SJSA1 (cell line): ENCODE measurements at regions not wholly inside any gene's neighbourhood (a gene's known extent, or its start where the extent isn't known, plus 50 kb on each side); places are given as distances from the start of the nearest gene placed in this dataset.
A peak's percentile ranks its signal among the peaks of the same experiment; 100 is the strongest.

Source experiments
- DNase-seq, 2 experiments: peaks; one replicate each; pipeline ENCODE4 v3.0.0-alpha.2; 2015 to 2020; ENCODE audit warnings: low spot score in 2 of 2, low read depth in 1 of 2
- H3K27ac ChIP-seq: fragments of 250-450 bp; sonication (Bioruptor Pico); 2 replicates; pipeline ENCODE4 v1.5.1; 2020; ENCODE audit warnings: mild to moderate bottlenecking, moderate library complexity
- H3K27me3 ChIP-seq: fragments of 250-450 bp; sonication (Bioruptor Pico); replicated peaks from 2 replicates; pipeline ENCODE4 v1.5.1; 2020; ENCODE audit warnings: mild to moderate bottlenecking, moderate library complexity
- H3K36me3 ChIP-seq: fragments of 250-450 bp; sonication (Bioruptor Pico); 2 replicates; pipeline ENCODE4 v1.5.1; 2020; ENCODE audit warnings: mild to moderate bottlenecking
- H3K4me1 ChIP-seq: fragments of 250-450 bp; sonication (Bioruptor Pico); replicated peaks from 2 replicates; pipeline ENCODE4 v1.6.1; 2021; ENCODE audit warnings: mild to moderate bottlenecking
- H3K4me3 ChIP-seq: fragments of 250-450 bp; sonication (Bioruptor Pico); 2 replicates; pipeline ENCODE4 v1.5.1; 2020; ENCODE audit warnings: mild to moderate bottlenecking
- H3K9me3 ChIP-seq: fragments of 250-450 bp; sonication (Bioruptor Pico); replicated peaks from 2 replicates; pipeline ENCODE4 v1.5.1; 2020; ENCODE audit warnings: mild to moderate bottlenecking

- peak in 1 of 2 experiments; percentile 32 for DNase-seq
- no peaks in the 10 kb centered on the region for H3K27me3 ChIP-seq
- H3K4me1 ChIP-seq: no peaks in the 10 kb centered on the region
- H3K4me3 ChIP-seq: no peak overlapping the region
- no peaks in the 10 kb centered on the region for H3K9me3 ChIP-seq
- no peaks in the 10 kb centered on the region for H3K36me3 ChIP-seq
- H3K27ac ChIP-seq: no peak overlapping the region
These were observed 152.8 kb downstream of the ZNF248 start for GRCh38 chr10:37704566-37704965.

- H3K36me3 ChIP-seq: no peaks in the 10 kb centered on the region
- DNase-seq: no peak
- no peaks in the 10 kb centered on the region for H3K27me3 ChIP-seq
- no peak overlapping the region for H3K4me3 ChIP-seq
- H3K27ac ChIP-seq: no peak overlapping the region
- no peaks in the 10 kb centered on the region for H3K9me3 ChIP-seq
- no peaks in the 10 kb centered on the region for H3K4me1 ChIP-seq
These were observed 153.5 kb downstream of the ZNF248 start for GRCh38 chr10:37703833-37704382.

GRCh38 chr10:37703114-37703513, 154.3 kb downstream of the ZNF248 start:
- Histone ChIP-seq H3K9me3 (no peaks in the 10 kb centered on the region), H3K27me3 (no peaks in the 10 kb centered on the region), H3K36me3 (no peaks in the 10 kb centered on the region), H3K4me1 (no peaks in the 10 kb centered on the region), H3K4me3 (no peak overlapping the region), H3K27ac (no peak overlapping the region)
- DNase-seq: no peak

GRCh38 chr10:37701781-37702493, 155.5 kb downstream of the ZNF248 start:
- Histone ChIP-seq H3K4me1 (no peaks in the 10 kb centered on the region), H3K27me3 (no peaks in the 10 kb centered on the region), H3K9me3 (no peaks in the 10 kb centered on the region), H3K4me3 (no peak overlapping the region), H3K27ac (no peak overlapping the region), H3K36me3 (no peaks in the 10 kb centered on the region)
- no peak for DNase-seq

- Histone ChIP-seq H3K4me1 (no peaks in the 10 kb centered on the region), H3K4me3 (no peak overlapping the region), H3K36me3 (no peaks in the 10 kb centered on the region), H3K27me3 (no peaks in the 10 kb centered on the region), H3K27ac (no peak overlapping the region), H3K9me3 (no peaks in the 10 kb centered on the region)
- peak in 1 of 2 experiments; percentile 36 for DNase-seq
These were observed 156.3 kb downstream of the ZNF248 start for GRCh38 chr10:37700886-37701780.

GRCh38 chr10:37687581-37687980, 169.8 kb downstream of the ZNF248 start:
- H3K4me3 ChIP-seq: no peak overlapping the region
- H3K4me1 ChIP-seq: no peaks in the 10 kb centered on the region
- no peaks in the 10 kb centered on the region for H3K36me3 ChIP-seq
- no peak for DNase-seq
- H3K9me3 ChIP-seq: no peaks in the 10 kb centered on the region
- no peaks in the 10 kb centered on the region for H3K27me3 ChIP-seq
- no peak overlapping the region for H3K27ac ChIP-seq

GRCh38 chr10:37685741-37686683, 171.4 kb downstream of the ZNF248 start:
- H3K9me3 ChIP-seq: no peaks in the 10 kb centered on the region; the same call in 1 of the 2 replicates
- no peak overlapping the region for H3K27ac ChIP-seq
- no peak overlapping the region for H3K4me3 ChIP-seq
- H3K27me3 ChIP-seq: no peaks in the 10 kb centered on the region
- no peaks in the 10 kb centered on the region for H3K4me1 ChIP-seq
- no peak for DNase-seq
- no peaks in the 10 kb centered on the region for H3K36me3 ChIP-seq

GRCh38 chr10:37684765-37685164, 172.6 kb downstream of the ZNF248 start:
- no peak for DNase-seq
- H3K4me3 ChIP-seq: no peak overlapping the region
- no peaks in the 10 kb centered on the region for H3K36me3 ChIP-seq
- H3K27ac ChIP-seq: no peak overlapping the region
- no peaks in the 10 kb centered on the region; the same call in 1 of the 2 replicates for H3K9me3 ChIP-seq
- no peaks in the 10 kb centered on the region for H3K4me1 ChIP-seq
- H3K27me3 ChIP-seq: no peaks in the 10 kb centered on the region

GRCh38 chr10:37682617-37683016, 174.8 kb downstream of the ZNF248 start:
- Histone ChIP-seq H3K4me1 (no peaks in the 10 kb centered on the region), H3K9me3 (no peaks in the 10 kb centered on the region; the same call in 1 of the 2 replicates), H3K4me3 (no peak overlapping the region), H3K27me3 (no peaks in the 10 kb centered on the region), H3K27ac (no peak overlapping the region), H3K36me3 (no peaks in the 10 kb centered on the region)
- peak in 1 of 2 experiments; percentile 31 for DNase-seq

GRCh38 chr10:37681617-37681999, 175.8 kb downstream of the ZNF248 start:
- H3K4me3 ChIP-seq: no peak overlapping the region
- no peak for DNase-seq
- H3K9me3 ChIP-seq: no peaks in the 10 kb centered on the region; the same call in 1 of the 2 replicates
- no peaks in the 10 kb centered on the region for H3K27me3 ChIP-seq
- H3K4me1 ChIP-seq: no peaks in the 10 kb centered on the region
- no peaks in the 10 kb centered on the region for H3K36me3 ChIP-seq
- H3K27ac ChIP-seq: no peak overlapping the region

GRCh38 chr10:37680716-37681616, 176.4 kb downstream of the ZNF248 start:
- H3K4me3 ChIP-seq: no peak overlapping the region
- no peaks in the 10 kb centered on the region for H3K36me3 ChIP-seq
- peak in 1 of 2 experiments; percentile 39 for DNase-seq
- H3K27ac ChIP-seq: no peak overlapping the region
- no peaks in the 10 kb centered on the region for H3K4me1 ChIP-seq
- no peaks in the 10 kb centered on the region; the same call in 1 of the 2 replicates for H3K9me3 ChIP-seq
- no peaks in the 10 kb centered on the region for H3K27me3 ChIP-seq

GRCh38 chr10:37680243-37680683, 177.1 kb downstream of the ZNF248 start:
- Histone ChIP-seq H3K4me3 (no peak overlapping the region), H3K9me3 (no peaks in the 10 kb centered on the region; the same call in 1 of the 2 replicates), H3K27ac (no peak overlapping the region), H3K27me3 (no peaks in the 10 kb centered on the region), H3K36me3 (no peaks in the 10 kb centered on the region), H3K4me1 (no peaks in the 10 kb centered on the region)
- DNase-seq: no peak
